ENCODE measurements at regions not wholly inside any gene's neighbourhood (a gene's known extent, or its start where the extent isn't known, plus 50 kb on each side); places are given as distances from the start of the nearest gene placed in this dataset.

DNA sequence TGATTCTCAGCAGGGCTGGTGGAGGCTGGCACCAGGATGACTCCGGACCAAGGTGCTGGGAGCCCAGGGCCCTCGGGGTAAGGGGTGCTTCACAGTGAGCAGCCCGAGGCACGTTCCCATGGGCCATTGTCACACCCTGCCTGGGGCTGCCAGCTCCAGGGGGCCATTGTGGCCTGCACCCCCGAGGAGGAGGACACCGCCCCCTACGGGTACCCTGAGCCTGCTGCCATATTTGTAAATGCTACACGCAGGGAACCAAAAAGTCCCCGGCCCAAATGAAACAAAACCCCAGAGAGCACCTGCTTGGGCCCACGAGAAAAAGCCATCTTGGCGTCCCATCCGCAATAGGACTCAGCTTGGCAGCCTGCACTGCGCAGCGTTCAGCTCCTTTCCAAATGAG lies 64.7 kb upstream of the GATA5 start:
- TF ChIP-seq EHMT2 (IDR thresholded peaks at IDR 0.05; ENCODE audit: low read depth) (no peak), POLR2A (IDR thresholded peaks at IDR 0.05; ENCODE audit: low read length) (no peak), HMGXB4 (CRISPR knock-in tag; IDR thresholded peaks at IDR 0.05; ENCODE audit: borderline replicate concordance) (no peak), CTCF (IDR thresholded peaks at IDR 0.05) (no peak), PBX3 (IDR thresholded peaks at IDR 0.05) (no peak), CHD4 (IDR thresholded peaks at IDR 0.05; ENCODE audit: borderline replicate concordance) (no peak), MAX (IDR thresholded peaks at IDR 0.05) (no peak), KDM1A (IDR thresholded peaks at IDR 0.05; ENCODE audit: low read depth) (no peak)
- TF ChIP-seq, protein P1, sequence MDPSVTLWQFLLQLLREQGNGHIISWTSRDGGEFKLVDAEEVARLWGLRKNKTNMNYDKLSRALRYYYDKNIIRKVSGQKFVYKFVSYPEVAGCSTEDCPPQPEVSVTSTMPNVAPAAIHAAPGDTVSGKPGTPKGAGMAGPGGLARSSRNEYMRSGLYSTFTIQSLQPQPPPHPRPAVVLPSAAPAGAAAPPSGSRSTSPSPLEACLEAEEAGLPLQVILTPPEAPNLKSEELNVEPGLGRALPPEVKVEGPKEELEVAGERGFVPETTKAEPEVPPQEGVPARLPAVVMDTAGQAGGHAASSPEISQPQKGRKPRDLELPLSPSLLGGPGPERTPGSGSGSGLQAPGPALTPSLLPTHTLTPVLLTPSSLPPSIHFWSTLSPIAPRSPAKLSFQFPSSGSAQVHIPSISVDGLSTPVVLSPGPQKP (IDR thresholded peaks at IDR 0.05; ENCODE audit: low read depth, low read length): no peak
- TF ChIP-seq, protein P2, sequence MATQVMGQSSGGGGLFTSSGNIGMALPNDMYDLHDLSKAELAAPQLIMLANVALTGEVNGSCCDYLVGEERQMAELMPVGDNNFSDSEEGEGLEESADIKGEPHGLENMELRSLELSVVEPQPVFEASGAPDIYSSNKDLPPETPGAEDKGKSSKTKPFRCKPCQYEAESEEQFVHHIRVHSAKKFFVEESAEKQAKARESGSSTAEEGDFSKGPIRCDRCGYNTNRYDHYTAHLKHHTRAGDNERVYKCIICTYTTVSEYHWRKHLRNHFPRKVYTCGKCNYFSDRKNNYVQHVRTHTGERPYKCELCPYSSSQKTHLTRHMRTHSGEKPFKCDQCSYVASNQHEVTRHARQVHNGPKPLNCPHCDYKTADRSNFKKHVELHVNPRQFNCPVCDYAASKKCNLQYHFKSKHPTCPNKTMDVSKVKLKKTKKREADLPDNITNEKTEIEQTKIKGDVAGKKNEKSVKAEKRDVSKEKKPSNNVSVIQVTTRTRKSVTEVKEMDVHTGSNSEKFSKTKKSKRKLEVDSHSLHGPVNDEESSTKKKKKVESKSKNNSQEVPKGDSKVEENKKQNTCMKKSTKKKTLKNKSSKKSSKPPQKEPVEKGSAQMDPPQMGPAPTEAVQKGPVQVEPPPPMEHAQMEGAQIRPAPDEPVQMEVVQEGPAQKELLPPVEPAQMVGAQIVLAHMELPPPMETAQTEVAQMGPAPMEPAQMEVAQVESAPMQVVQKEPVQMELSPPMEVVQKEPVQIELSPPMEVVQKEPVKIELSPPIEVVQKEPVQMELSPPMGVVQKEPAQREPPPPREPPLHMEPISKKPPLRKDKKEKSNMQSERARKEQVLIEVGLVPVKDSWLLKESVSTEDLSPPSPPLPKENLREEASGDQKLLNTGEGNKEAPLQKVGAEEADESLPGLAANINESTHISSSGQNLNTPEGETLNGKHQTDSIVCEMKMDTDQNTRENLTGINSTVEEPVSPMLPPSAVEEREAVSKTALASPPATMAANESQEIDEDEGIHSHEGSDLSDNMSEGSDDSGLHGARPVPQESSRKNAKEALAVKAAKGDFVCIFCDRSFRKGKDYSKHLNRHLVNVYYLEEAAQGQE (IDR thresholded peaks at IDR 0.05): no peak
- TF ChIP-seq, protein P3, sequence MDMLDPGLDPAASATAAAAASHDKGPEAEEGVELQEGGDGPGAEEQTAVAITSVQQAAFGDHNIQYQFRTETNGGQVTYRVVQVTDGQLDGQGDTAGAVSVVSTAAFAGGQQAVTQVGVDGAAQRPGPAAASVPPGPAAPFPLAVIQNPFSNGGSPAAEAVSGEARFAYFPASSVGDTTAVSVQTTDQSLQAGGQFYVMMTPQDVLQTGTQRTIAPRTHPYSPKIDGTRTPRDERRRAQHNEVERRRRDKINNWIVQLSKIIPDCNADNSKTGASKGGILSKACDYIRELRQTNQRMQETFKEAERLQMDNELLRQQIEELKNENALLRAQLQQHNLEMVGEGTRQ (IDR thresholded peaks at IDR 0.05): no peak

All from A549 (cell line).